ENCODE measurements at regions not wholly inside any gene's neighbourhood (a gene's known extent, or its start where the extent isn't known, plus 50 kb on each side); places are given as distances from the start of the nearest gene placed in this dataset.

DNA sequence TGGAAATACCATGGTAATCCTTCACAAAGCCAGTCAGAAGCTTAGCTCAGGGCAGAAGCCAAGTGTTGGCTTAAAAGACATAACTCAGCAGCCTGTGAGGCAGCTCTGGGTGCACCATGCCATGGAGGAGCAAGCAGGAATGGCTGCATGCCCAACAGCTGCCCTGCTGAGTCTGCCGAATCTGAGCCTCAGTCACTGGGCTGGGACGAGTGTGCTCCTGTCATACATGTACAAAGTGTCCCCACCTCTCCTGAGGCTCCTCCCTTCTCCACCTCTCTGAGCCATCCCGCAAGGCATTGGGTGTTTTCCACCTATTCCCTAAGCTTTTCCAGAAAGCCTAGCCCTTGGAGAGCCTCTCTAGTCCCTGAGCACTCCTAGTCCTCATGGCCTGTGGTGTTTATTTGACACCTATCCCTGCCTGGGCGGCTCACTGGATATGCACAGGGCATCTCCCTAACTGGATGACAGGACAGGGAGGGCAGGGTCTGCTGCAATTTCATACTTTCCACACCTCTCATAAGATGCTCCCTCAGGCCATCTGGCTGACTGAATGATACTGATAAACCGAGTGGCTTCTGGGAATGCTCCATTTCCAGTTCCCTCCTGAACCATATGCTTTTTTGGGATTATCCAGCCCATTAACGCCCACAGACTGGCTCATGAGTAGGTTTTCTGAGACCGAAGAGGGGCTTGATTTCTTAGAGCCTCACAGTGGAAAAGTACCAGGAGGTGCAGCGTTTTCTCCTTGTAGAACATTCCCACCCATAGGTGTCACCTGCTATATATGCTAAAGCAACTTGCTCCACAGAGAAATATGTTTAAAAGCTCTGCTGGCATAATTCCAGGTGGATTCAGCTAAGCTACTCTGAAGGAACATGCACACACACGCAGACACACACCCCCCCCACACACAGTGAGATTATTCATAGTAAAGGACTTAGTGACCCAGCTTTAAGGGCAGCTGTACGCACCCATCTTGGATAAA, 199.3 kb downstream of the SNX10 start:
- H3K79me2 ChIP-seq (ENCODE audit: low read depth): no peaks in the 10 kb centered on the region
- no peak overlapping the region for H3K27ac ChIP-seq
- H3K9me3 ChIP-seq (ENCODE audit: insufficient read depth, low read depth): no peaks in the 10 kb centered on the region
- CTCF ChIA-PET: interaction anchor here (0.5 to 1.1 kb wide), 2 partner anchors 176 to 541 kb away, joined by 4 read pairs; no protein-coding TSS in a partner anchor
- intact Hi-C loops (cut with micrococcal nuclease; ENCODE audit: unreplicated experiment): no loop called here
- no peak overlapping the region for H2AFZ ChIP-seq
- H3K9me2 ChIP-seq (ENCODE audit: insufficient read depth): no peaks in the 10 kb centered on the region
- 0 out of 2 replicates have a peak, but pooled peaks cover 6% of the 10 kb centered on the region for H3K4me1 ChIP-seq (replicated peaks; ENCODE audit: insufficient read depth)
- TF ChIP-seq, protein P1, sequence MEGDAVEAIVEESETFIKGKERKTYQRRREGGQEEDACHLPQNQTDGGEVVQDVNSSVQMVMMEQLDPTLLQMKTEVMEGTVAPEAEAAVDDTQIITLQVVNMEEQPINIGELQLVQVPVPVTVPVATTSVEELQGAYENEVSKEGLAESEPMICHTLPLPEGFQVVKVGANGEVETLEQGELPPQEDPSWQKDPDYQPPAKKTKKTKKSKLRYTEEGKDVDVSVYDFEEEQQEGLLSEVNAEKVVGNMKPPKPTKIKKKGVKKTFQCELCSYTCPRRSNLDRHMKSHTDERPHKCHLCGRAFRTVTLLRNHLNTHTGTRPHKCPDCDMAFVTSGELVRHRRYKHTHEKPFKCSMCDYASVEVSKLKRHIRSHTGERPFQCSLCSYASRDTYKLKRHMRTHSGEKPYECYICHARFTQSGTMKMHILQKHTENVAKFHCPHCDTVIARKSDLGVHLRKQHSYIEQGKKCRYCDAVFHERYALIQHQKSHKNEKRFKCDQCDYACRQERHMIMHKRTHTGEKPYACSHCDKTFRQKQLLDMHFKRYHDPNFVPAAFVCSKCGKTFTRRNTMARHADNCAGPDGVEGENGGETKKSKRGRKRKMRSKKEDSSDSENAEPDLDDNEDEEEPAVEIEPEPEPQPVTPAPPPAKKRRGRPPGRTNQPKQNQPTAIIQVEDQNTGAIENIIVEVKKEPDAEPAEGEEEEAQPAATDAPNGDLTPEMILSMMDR (conservative IDR thresholded peaks at IDR 0.05): no peak
- no peak for TF ChIP-seq EZH2 (IDR thresholded peaks at IDR 0.05; ENCODE audit: low read depth)
- H3K27me3 ChIP-seq (ENCODE audit: insufficient read depth, low read depth): no peaks in the 10 kb centered on the region
- no peaks in the 10 kb centered on the region for H3F3A ChIP-seq (ENCODE audit: insufficient read depth, low read depth)
- no peaks in the 10 kb centered on the region for H4K20me1 ChIP-seq (ENCODE audit: insufficient read depth)
- DNase-seq: peak in 1 of 2 experiments; percentile 9
- BruUV-seq (replicated peaks): no TSS peak
- POLR2A ChIA-PET (ENCODE audit: unreplicated experiment): interaction anchor here (0.6 kb wide), 1 partner anchor 408 kb away, joined by 4 read pairs; no protein-coding TSS in a partner anchor
- H3K4me3 ChIP-seq: no peak overlapping the region
- H3K4me2 ChIP-seq: no peak overlapping the region
- no peaks in the 10 kb centered on the region for H3K36me3 ChIP-seq (ENCODE audit: low read depth)

DNA sequence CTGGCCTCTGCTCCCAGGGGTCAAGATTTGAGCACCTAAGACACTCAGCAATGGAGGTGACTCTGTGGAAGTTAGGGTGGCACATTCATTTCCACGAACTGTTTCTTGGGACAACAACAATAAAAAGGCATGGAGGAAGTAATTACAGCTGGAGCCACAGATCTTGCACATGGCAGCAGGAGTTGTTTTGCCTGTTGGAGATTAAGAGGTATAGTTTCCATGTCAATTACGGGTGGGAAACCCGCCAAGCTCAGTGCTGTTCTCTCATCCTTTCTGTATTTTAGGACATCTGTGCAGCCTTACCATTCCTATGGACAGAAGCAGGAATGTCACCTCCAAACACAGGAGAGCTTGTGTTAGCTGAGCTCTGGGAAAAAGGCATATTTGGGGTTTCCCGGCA, 201.2 kb downstream of the SNX10 start:
- H3K9me3 ChIP-seq (ENCODE audit: insufficient read depth, low read depth): no peaks in the 10 kb centered on the region
- no peaks in the 10 kb centered on the region for H3K36me3 ChIP-seq (ENCODE audit: low read depth)
- TF ChIP-seq EZH2 (IDR thresholded peaks at IDR 0.05; ENCODE audit: low read depth): no peak
- TF ChIP-seq, protein P1 (conservative IDR thresholded peaks at IDR 0.05): no peak
- H4K20me1 ChIP-seq (ENCODE audit: insufficient read depth): no peaks in the 10 kb centered on the region
- no peak for DNase-seq
- H3K4me1 ChIP-seq (replicated peaks; ENCODE audit: insufficient read depth): 0 out of 2 replicates have a peak, but pooled peaks cover 6% of the 10 kb centered on the region
- no peak overlapping the region for H2AFZ ChIP-seq
- H3K4me3 ChIP-seq: no peak overlapping the region
- CTCF ChIA-PET: no interaction called here
- H3K4me2 ChIP-seq: no peak overlapping the region
- POLR2A ChIA-PET (ENCODE audit: unreplicated experiment): no interaction called here
- no TSS peak for BruUV-seq (replicated peaks)
- intact Hi-C loops (cut with micrococcal nuclease; ENCODE audit: unreplicated experiment): no loop called here
- no peaks in the 10 kb centered on the region for H3F3A ChIP-seq (ENCODE audit: insufficient read depth, low read depth)
- no peaks in the 10 kb centered on the region for H3K27me3 ChIP-seq (ENCODE audit: insufficient read depth, low read depth)
- H3K27ac ChIP-seq: no peak overlapping the region
- no peaks in the 10 kb centered on the region for H3K9me2 ChIP-seq (ENCODE audit: insufficient read depth)
- no peaks in the 10 kb centered on the region for H3K79me2 ChIP-seq (ENCODE audit: low read depth)

DNA sequence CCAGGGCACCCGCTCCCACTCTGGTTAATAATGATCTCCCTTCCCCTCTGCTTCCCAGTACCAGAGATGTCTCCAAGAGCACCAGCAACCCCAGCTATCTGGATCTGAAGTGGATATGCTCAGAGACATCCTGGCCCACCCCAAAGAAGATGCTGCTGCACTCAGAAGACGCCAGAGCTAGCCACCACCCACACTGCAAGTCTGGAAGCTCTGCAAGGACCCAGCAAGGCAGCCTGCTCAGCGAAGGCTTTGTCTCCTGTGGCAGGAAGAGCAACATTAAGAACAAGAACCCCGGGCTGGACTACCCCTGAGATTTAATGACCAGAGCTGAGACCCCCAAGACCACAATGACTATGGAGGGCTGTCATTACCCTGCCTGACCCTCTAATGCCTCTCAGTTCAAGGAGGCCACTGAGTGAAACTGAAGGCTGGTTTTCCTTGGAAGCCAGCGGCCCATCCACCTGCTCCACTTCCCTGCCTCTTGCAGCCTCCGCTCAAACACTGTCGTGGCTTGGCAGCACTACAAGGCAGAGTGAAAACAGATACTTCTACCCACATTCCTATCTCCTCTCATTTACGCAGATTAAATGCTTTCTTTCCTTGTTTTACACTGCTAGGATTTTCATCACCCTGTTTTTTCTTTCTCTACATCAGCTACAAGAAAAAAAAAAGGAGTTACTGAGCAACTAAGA, 202.2 kb downstream of the SNX10 start:
- Histone ChIP-seq H4K20me1 (ENCODE audit: insufficient read depth) (no peaks in the 10 kb centered on the region), H3F3A (ENCODE audit: insufficient read depth, low read depth) (no peaks in the 10 kb centered on the region), H3K9me2 (ENCODE audit: insufficient read depth) (no peaks in the 10 kb centered on the region), H3K27me3 (ENCODE audit: insufficient read depth, low read depth) (no peaks in the 10 kb centered on the region), H3K4me1 (replicated peaks; ENCODE audit: insufficient read depth) (0 out of 2 replicates have a peak, but pooled peaks cover 6% of the 10 kb centered on the region), H3K36me3 (ENCODE audit: low read depth) (no peaks in the 10 kb centered on the region), H3K27ac (no peak overlapping the region), H2AFZ (no peak overlapping the region), H3K4me2 (no peak overlapping the region), H3K9me3 (ENCODE audit: insufficient read depth, low read depth) (no peaks in the 10 kb centered on the region), H3K4me3 (no peak overlapping the region), H3K79me2 (ENCODE audit: low read depth) (no peaks in the 10 kb centered on the region)
- intact Hi-C loops (cut with micrococcal nuclease; ENCODE audit: unreplicated experiment): no loop called here
- DNase-seq: no peak
- ChIA-PET POLR2A (ENCODE audit: unreplicated experiment) (no interaction called here), CTCF (no interaction called here)
- no TSS peak for BruUV-seq (replicated peaks)
- TF ChIP-seq EZH2 (IDR thresholded peaks at IDR 0.05; ENCODE audit: low read depth): no peak
- TF ChIP-seq, protein P1 (conservative IDR thresholded peaks at IDR 0.05): no peak
